Neural cell (in vitro differentiated cells): ENCODE measurements at regions not wholly inside any gene's neighbourhood (a gene's known extent, or its start where the extent isn't known, plus 50 kb on each side); places are given as distances from the start of the nearest gene placed in this dataset.

Experiments used
- H2AFZ ChIP-seq: fragments of 200-600, 300-800 bp; sonication (generic), shearing (Covaris generic); 2 replicates; pipeline ENCODE4 v1.6.0; 2014; ENCODE audit warnings: low read depth, mild to moderate bottlenecking, antibody characterized with exemption, low read length, moderate library complexity
- H3F3A ChIP-seq: fragments of 200-600 bp; shearing (Covaris generic); 2 replicates; pipeline ENCODE4 v1.6.1; 2016; ENCODE audit warnings: mild to moderate bottlenecking, moderate library complexity, mixed read lengths, antibody characterized with exemption, low read length; ENCODE audit not compliant: insufficient read depth, poor library complexity, severe bottlenecking
- H3K27ac ChIP-seq: fragments of 200-600, 300-800 bp; sonication (generic), shearing (Covaris generic); 2 replicates; pipeline ENCODE4 v1.5.1; 2014; ENCODE audit warnings: mild to moderate bottlenecking, low read length, moderate library complexity
- H3K27me3 ChIP-seq: fragments of 300-800, 200-600 bp; sonication (generic), shearing (Covaris generic); 2 replicates; pipeline ENCODE4 v1.6.0; 2014; ENCODE audit warnings: mild to moderate bottlenecking, low read depth, low read length, moderate library complexity; ENCODE audit not compliant: insufficient read depth
- H3K36me3 ChIP-seq: fragments of 300-800, 200-600 bp; sonication (generic), shearing (Covaris generic); 2 replicates; pipeline ENCODE4 v1.5.1; 2014; ENCODE audit warnings: mild to moderate bottlenecking, antibody characterized with exemption, low read length, moderate library complexity; ENCODE audit not compliant: insufficient read depth
- H3K4me2 ChIP-seq: fragments of 300-800, 200-600 bp; sonication (generic), shearing (Covaris generic); 2 replicates; pipeline ENCODE4 v1.6.0; 2014; ENCODE audit warnings: mild to moderate bottlenecking, low read length
- H3K4me3 ChIP-seq: fragments of 300-800, 200-600 bp; sonication (generic), shearing (Covaris generic); 2 replicates; pipeline ENCODE4 v1.5.1; 2014; ENCODE audit warnings: mild to moderate bottlenecking, low read length, moderate library complexity
- H3K79me2 ChIP-seq: fragments of 200-600 bp; shearing (Covaris generic); replicated peaks from 2 replicates; pipeline ENCODE4 v1.6.0; 2014; ENCODE audit warnings: mild to moderate bottlenecking, low read length, moderate library complexity; ENCODE audit not compliant: insufficient read depth
- H3K9ac ChIP-seq: fragments of 300-800, 200-600 bp; sonication (generic), shearing (Covaris generic); 2 replicates; pipeline ENCODE4 v1.6.1; 2016; ENCODE audit warnings: mild to moderate bottlenecking, low read length, mixed read lengths
- H3K9me2 ChIP-seq: fragments of 200-600 bp; shearing (Covaris generic); 2 replicates; pipeline ENCODE4 v1.6.1; 2016; ENCODE audit warnings: mild to moderate bottlenecking, low read length, mixed read lengths; ENCODE audit not compliant: insufficient read depth
- H3K9me3 ChIP-seq: fragments of 200-600, 300-800 bp; sonication (generic), shearing (Covaris generic); 2 replicates; pipeline ENCODE4 v1.6.1; 2016; ENCODE audit warnings: mild to moderate bottlenecking, mixed run types, low read length, moderate library complexity, mixed read lengths
- H4K20me1 ChIP-seq: fragments of 200-600 bp; shearing (Covaris generic); 2 replicates; pipeline ENCODE4 v1.6.1; 2016; ENCODE audit warnings: mild to moderate bottlenecking, mixed run types; ENCODE audit not compliant: insufficient read depth
- EP300 ChIP-seq: fragments of 450-650 bp; conservative IDR thresholded peaks from 2 replicates; pipeline ENCODE4 v1.6.1; 2014; ENCODE audit warnings: antibody characterized with exemption, mild to moderate bottlenecking, moderate library complexity; ENCODE audit not compliant: poor library complexity, severe bottlenecking
- EZH2 ChIP-seq: fragments of 200-600, 300-800 bp; shearing (Covaris generic), sonication (generic); IDR thresholded peaks from 2 replicates; pipeline ENCODE4 v1.6.1; 2014; ENCODE audit warnings: antibody characterized with exemption, low read length, borderline replicate concordance, mild to moderate bottlenecking; ENCODE audit not compliant: insufficient read depth, poor library complexity, severe bottlenecking
- MXI1 ChIP-seq: fragments of 450-650 bp; conservative IDR thresholded peaks from 2 replicates; pipeline ENCODE4 v1.6.1; 2014; ENCODE audit warnings: antibody characterized with exemption, mild to moderate bottlenecking; ENCODE audit not compliant: poor library complexity, severe bottlenecking
- POLR2AphosphoS5 ChIP-seq: IDR thresholded peaks from 2 replicates; pipeline ENCODE4 v1.6.1; 2012
- RAD21 ChIP-seq: fragments of 450-650 bp; conservative IDR thresholded peaks from 2 replicates; pipeline ENCODE4 v1.6.1; 2014; ENCODE audit warnings: antibody characterized with exemption, mild to moderate bottlenecking, moderate library complexity
- SMC3 ChIP-seq: fragments of 450-650 bp; conservative IDR thresholded peaks from 2 replicates; pipeline ENCODE4 v1.6.1; 2014; ENCODE audit warnings: antibody characterized with exemption, mild to moderate bottlenecking, moderate library complexity; ENCODE audit not compliant: poor library complexity
- TAF1 ChIP-seq: IDR thresholded peaks from 2 replicates; pipeline ENCODE4 v1.6.1; 2012; ENCODE audit warnings: low read depth
- TF ChIP-seq, protein P1 (sequence below): fragments of 450-650 bp; IDR thresholded peaks from 2 replicates; pipeline ENCODE4 v1.5.1; 2014; ENCODE audit warnings: antibody characterized with exemption, mild to moderate bottlenecking, moderate library complexity; ENCODE audit not compliant: poor library complexity, severe bottlenecking
- TF ChIP-seq, protein P2 (sequence below): IDR thresholded peaks from 2 replicates; pipeline ENCODE4 v1.6.1; 2012; ENCODE audit warnings: borderline replicate concordance

DNA sequence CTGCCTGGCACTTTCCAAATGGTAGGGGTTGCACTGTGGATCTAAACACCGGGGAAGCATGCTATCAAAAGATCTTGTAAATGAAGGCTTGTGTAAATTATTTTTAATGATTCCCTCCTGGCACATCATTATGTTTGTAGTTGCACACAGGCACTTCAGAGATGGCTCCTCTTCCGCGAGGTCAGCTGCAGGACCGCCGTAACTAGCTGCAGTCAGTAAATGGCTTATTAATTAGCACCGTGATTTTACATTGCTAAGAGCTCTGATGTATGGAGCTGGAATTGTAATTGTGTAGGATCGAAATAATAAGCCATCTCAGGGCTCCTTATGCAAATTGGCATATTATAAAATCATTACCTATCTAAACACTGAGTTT lies 397.6 kb upstream of the IRX1 start:
- no peaks in the 10 kb centered on the region for H3K9me3 ChIP-seq
- no peaks in the 10 kb centered on the region for H3K36me3 ChIP-seq
- H2AFZ ChIP-seq, result peak overlapping the region; percentile 17
- peak overlapping the region; percentile 63 for H3K4me3 ChIP-seq
- H3K27ac ChIP-seq, result peak overlapping the region; percentile 50
- H3K27me3 ChIP-seq, result peaks cover 3% of the 10 kb centered on the region
- TF ChIP-seq EZH2 (no peak), POLR2AphosphoS5 (no peak), EP300 (no peak), MXI1 (no peak), SMC3 (no peak), RAD21 (no peak)
- TF ChIP-seq, protein P1, sequence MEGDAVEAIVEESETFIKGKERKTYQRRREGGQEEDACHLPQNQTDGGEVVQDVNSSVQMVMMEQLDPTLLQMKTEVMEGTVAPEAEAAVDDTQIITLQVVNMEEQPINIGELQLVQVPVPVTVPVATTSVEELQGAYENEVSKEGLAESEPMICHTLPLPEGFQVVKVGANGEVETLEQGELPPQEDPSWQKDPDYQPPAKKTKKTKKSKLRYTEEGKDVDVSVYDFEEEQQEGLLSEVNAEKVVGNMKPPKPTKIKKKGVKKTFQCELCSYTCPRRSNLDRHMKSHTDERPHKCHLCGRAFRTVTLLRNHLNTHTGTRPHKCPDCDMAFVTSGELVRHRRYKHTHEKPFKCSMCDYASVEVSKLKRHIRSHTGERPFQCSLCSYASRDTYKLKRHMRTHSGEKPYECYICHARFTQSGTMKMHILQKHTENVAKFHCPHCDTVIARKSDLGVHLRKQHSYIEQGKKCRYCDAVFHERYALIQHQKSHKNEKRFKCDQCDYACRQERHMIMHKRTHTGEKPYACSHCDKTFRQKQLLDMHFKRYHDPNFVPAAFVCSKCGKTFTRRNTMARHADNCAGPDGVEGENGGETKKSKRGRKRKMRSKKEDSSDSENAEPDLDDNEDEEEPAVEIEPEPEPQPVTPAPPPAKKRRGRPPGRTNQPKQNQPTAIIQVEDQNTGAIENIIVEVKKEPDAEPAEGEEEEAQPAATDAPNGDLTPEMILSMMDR, result no peak
- TF ChIP-seq, protein P2, sequence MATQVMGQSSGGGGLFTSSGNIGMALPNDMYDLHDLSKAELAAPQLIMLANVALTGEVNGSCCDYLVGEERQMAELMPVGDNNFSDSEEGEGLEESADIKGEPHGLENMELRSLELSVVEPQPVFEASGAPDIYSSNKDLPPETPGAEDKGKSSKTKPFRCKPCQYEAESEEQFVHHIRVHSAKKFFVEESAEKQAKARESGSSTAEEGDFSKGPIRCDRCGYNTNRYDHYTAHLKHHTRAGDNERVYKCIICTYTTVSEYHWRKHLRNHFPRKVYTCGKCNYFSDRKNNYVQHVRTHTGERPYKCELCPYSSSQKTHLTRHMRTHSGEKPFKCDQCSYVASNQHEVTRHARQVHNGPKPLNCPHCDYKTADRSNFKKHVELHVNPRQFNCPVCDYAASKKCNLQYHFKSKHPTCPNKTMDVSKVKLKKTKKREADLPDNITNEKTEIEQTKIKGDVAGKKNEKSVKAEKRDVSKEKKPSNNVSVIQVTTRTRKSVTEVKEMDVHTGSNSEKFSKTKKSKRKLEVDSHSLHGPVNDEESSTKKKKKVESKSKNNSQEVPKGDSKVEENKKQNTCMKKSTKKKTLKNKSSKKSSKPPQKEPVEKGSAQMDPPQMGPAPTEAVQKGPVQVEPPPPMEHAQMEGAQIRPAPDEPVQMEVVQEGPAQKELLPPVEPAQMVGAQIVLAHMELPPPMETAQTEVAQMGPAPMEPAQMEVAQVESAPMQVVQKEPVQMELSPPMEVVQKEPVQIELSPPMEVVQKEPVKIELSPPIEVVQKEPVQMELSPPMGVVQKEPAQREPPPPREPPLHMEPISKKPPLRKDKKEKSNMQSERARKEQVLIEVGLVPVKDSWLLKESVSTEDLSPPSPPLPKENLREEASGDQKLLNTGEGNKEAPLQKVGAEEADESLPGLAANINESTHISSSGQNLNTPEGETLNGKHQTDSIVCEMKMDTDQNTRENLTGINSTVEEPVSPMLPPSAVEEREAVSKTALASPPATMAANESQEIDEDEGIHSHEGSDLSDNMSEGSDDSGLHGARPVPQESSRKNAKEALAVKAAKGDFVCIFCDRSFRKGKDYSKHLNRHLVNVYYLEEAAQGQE, result no peak
- H3K9ac ChIP-seq, result peak overlapping the region; percentile 61
- no peaks in the 10 kb centered on the region for H3K9me2 ChIP-seq
- no peaks in the 10 kb centered on the region for H3K79me2 ChIP-seq
- no peaks in the 10 kb centered on the region for H3F3A ChIP-seq
- peak overlapping the region; percentile 62 for H3K4me2 ChIP-seq
- H4K20me1 ChIP-seq, result no peaks in the 10 kb centered on the region

DNA sequence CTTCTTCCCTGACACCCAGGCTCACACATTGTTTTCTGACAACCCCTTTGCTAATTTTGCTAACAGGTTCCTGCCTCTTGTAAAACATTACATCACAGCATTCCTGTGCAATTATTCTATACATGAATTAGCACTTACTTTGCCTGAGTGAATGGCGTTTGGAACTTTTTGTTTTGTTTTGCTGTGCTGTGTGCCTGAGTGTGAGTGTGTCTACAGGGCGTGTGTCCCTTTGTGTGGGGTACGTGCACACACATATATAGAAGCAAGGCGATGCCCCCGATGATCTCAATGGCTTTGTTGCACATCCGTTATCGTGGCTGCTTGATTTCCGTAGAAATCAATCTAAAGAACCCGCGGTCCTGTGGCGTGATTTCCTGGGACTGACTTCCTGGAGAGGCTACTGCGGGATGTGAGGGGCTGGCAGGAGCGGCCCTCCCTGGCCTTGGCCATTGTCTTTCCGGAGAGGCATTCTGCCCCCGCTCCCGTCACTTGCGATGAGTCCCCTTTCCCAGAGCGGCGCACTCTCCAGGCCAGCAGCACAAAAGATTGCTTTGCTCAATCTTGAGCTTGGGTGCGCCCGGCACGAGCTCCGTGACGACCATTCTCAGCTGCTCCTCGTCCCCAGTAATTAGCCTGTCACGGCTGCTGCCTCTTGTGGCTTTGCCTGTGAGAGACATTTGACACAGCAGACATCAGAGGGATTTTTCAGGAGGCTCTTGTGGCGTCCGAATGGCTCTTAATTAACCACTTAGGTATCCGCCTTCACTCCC lies 398.1 kb upstream of the IRX1 start:
- Histone ChIP-seq H3K36me3 (no peaks in the 10 kb centered on the region), H3K9me2 (no peaks in the 10 kb centered on the region), H3K4me3 (peak overlapping the region; percentile 63), H3K79me2 (no peaks in the 10 kb centered on the region), H3K27me3 (peaks cover 8% of the 10 kb centered on the region), H4K20me1 (no peaks in the 10 kb centered on the region), H3K27ac (peak overlapping the region; percentile 50), H3K9me3 (no peaks in the 10 kb centered on the region), H3K4me2 (peak overlapping the region; percentile 62), H3K9ac (peak overlapping the region; percentile 61), H3F3A (no peaks in the 10 kb centered on the region), H2AFZ (peak overlapping the region; percentile 17)
- TF ChIP-seq MXI1, result peak; percentile 46
- TF ChIP-seq SMC3, result peak; percentile 60
- no peak for TF ChIP-seq EZH2
- peak; percentile 77 for TF ChIP-seq EP300
- TF ChIP-seq, protein P1, result peak; percentile 58
- TF ChIP-seq TAF1, result peak; percentile 68
- TF ChIP-seq, protein P2, result peak; percentile 17
- TF ChIP-seq POLR2AphosphoS5, result peak; percentile 64
- peak; percentile 39 for TF ChIP-seq RAD21
